ENCODE measurements at regions not wholly inside any gene's neighbourhood (a gene's known extent, or its start where the extent isn't known, plus 50 kb on each side); places are given as distances from the start of the nearest gene placed in this dataset.

GRCh38 chr13:60852886-60853285, 455.9 kb downstream of the TDRD3 start:
- no peak for TF ChIP-seq CTCF (IDR thresholded peaks at IDR 0.05)
- H3K36me3 ChIP-seq, result no peaks in the 10 kb centered on the region

GRCh38 chr13:60851378-60851777, 454.4 kb downstream of the TDRD3 start:
- H3K9me3 ChIP-seq, result no peaks in the 10 kb centered on the region
- no peak overlapping the region for H3K4me3 ChIP-seq
- H3K4me1 ChIP-seq, result no peaks in the 10 kb centered on the region
- H3K27me3 ChIP-seq, result no peaks in the 10 kb centered on the region
- no peak overlapping the region for H3K27ac ChIP-seq
- no peak for DNase-seq
- ATAC-seq, result no peak
- TF ChIP-seq CTCF (IDR thresholded peaks at IDR 0.05), result no peak
- intact Hi-C loops (cut with DNase I), result no loop called here
- no peaks in the 10 kb centered on the region for H3K36me3 ChIP-seq

More at GRCh38 chr13:60852886-60853285, 455.9 kb downstream of the TDRD3 start:
- DNase-seq (no peak), ATAC-seq (no peak)
- Histone ChIP-seq H3K27ac (no peak overlapping the region), H3K9me3 (no peaks in the 10 kb centered on the region), H3K27me3 (no peaks in the 10 kb centered on the region), H3K4me3 (no peak overlapping the region), H3K4me1 (no peaks in the 10 kb centered on the region)
- intact Hi-C loops (cut with DNase I), result no loop called here

- intact Hi-C loops (cut with DNase I), result no loop called here
- Histone ChIP-seq H3K4me3 (no peak overlapping the region), H3K4me1 (no peaks in the 10 kb centered on the region), H3K9me3 (no peaks in the 10 kb centered on the region), H3K36me3 (no peaks in the 10 kb centered on the region), H3K27ac (no peak overlapping the region), H3K27me3 (no peaks in the 10 kb centered on the region)
- no peak for TF ChIP-seq CTCF (IDR thresholded peaks at IDR 0.05)
- ATAC-seq, result no peak
- DNase-seq, result no peak
These were observed 453.5 kb downstream of the TDRD3 start for GRCh38 chr13:60850526-60850925.

GRCh38 chr13:60838581-60838980, 441.6 kb downstream of the TDRD3 start:
- H3K9me3 ChIP-seq, result no peaks in the 10 kb centered on the region
- H3K27ac ChIP-seq, result no peak overlapping the region
- no peak for TF ChIP-seq CTCF (IDR thresholded peaks at IDR 0.05)
- DNase-seq, result no peak
- ATAC-seq, result no peak
- no peaks in the 10 kb centered on the region for H3K27me3 ChIP-seq
- H3K4me3 ChIP-seq, result no peak overlapping the region
- intact Hi-C loops (cut with DNase I), result no loop called here
- no peaks in the 10 kb centered on the region for H3K36me3 ChIP-seq
- H3K4me1 ChIP-seq, result no peaks in the 10 kb centered on the region

- H3K4me3 ChIP-seq, result no peak overlapping the region
- H3K27me3 ChIP-seq, result no peaks in the 10 kb centered on the region
- H3K36me3 ChIP-seq, result no peaks in the 10 kb centered on the region
- intact Hi-C loops (cut with DNase I), result no loop called here
- TF ChIP-seq CTCF (IDR thresholded peaks at IDR 0.05), result no peak
- no peaks in the 10 kb centered on the region for H3K9me3 ChIP-seq
- DNase-seq (no peak), ATAC-seq (no peak)
- H3K4me1 ChIP-seq, result no peaks in the 10 kb centered on the region
- H3K27ac ChIP-seq, result no peak overlapping the region
These were observed 440.8 kb downstream of the TDRD3 start for GRCh38 chr13:60837806-60838205.

GRCh38 chr13:60836821-60837220, 439.8 kb downstream of the TDRD3 start:
- no peaks in the 10 kb centered on the region for H3K9me3 ChIP-seq
- no peaks in the 10 kb centered on the region for H3K36me3 ChIP-seq
- no peak for DNase-seq
- no peak for TF ChIP-seq CTCF (IDR thresholded peaks at IDR 0.05)
- no peak overlapping the region for H3K4me3 ChIP-seq
- H3K27ac ChIP-seq, result no peak overlapping the region
- no peaks in the 10 kb centered on the region for H3K4me1 ChIP-seq
- H3K27me3 ChIP-seq, result no peaks in the 10 kb centered on the region
- no peak for ATAC-seq
- intact Hi-C loops (cut with DNase I), result no loop called here

Measured in upper lobe of right lung (tissue), 1 donor.